HG03066 (cell line): ENCODE measurements at regions not wholly inside any gene's neighbourhood (a gene's known extent, or its start where the extent isn't known, plus 50 kb on each side); places are given as distances from the start of the nearest gene placed in this dataset.

Experiments used
- ATAC-seq: cut with Tn5 transposase; IDR thresholded peaks from one replicate; pipeline ENCODE4 v1.9.1; 2021; ENCODE audit warnings: low read depth; ENCODE audit not compliant: unreplicated experiment

DNA sequence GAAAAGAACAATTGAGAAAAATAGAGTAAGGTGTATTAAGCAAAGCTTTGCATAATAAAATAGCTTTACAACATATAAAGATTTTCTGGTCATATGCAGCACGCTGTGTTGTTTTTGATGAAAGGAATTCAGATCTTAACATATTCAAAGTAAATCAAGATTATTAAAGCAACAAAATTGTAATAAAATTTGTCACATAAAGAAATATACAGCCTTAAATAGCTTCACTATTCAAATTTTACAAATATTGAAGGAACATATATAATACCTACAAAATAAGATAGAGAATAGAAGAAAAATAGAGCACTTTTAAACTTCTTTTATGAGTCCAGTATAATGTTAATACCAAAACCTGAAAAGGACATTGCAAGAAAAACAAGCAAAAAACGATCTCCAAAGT is 749.1 kb upstream of the POT1 start:
- ATAC-seq, result no peak

- no peak for ATAC-seq
These were observed 746.0 kb upstream of the POT1 start for GRCh38 chr7:125675640-125676039.

DNA sequence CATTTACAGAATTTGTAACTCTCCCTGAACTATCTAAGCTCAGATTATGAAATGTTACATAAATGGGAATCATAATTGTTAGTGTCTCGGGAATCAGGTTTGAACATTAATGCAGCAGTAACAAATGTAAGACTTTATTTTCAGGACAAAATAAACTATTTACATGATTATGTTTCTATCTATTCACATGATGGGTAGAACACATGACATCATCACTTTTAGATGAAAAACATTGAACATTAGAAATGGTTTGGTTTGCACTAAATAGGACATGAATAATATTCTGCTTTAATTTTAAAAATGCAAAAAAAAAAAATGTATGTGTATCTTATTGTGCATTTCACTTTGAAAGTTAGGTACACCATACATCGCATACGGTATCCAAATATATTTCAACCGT is 745.5 kb upstream of the POT1 start:
- no peak for ATAC-seq

GRCh38 chr7:125670926-125671572 is 741.4 kb upstream of the POT1 start:
- ATAC-seq, result no peak

DNA sequence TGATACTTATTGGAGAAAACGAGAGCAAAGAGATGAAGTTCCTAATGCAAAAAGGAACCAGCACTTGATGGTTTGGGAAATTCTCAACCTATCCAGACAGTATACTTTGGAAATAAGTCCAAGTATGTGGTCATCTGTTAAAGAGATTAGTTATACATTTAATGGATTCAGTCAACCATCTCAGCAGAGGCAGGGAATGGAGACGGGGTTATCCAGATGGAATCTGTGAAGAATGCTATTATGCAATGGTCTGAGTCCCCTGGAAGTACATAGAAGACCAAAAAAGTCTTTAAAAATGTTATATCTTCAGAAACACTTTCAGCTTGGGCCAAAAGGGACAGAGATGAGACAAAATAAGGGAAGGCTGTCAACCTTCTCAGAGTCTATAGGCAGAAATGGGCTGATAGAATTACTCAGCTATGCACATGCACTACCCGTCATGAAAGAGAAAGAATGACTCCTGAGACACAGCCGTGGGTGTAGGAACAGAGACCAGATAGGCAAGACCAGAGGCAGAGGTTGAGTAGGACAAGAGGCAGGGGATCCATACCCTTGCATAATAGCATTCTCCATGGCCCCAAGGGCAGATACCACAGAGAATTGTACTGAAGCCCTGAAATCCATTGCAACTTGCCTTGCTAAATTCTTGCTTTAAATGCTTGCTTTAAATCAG is 738.8 kb upstream of the POT1 start:
- ATAC-seq, result no peak

- no peak for ATAC-seq
These were observed 735.0 kb upstream of the POT1 start for GRCh38 chr7:125664625-125665024.

GRCh38 chr7:125663961-125664360 is 734.3 kb upstream of the POT1 start:
- no peak for ATAC-seq

- ATAC-seq, result no peak
These were observed 732.1 kb upstream of the POT1 start for GRCh38 chr7:125661677-125662076.

- no peak for ATAC-seq
These were observed 731.4 kb upstream of the POT1 start for GRCh38 chr7:125661006-125661405.

GRCh38 chr7:125654076-125654475 is 724.5 kb upstream of the POT1 start:
- no peak for ATAC-seq

DNA sequence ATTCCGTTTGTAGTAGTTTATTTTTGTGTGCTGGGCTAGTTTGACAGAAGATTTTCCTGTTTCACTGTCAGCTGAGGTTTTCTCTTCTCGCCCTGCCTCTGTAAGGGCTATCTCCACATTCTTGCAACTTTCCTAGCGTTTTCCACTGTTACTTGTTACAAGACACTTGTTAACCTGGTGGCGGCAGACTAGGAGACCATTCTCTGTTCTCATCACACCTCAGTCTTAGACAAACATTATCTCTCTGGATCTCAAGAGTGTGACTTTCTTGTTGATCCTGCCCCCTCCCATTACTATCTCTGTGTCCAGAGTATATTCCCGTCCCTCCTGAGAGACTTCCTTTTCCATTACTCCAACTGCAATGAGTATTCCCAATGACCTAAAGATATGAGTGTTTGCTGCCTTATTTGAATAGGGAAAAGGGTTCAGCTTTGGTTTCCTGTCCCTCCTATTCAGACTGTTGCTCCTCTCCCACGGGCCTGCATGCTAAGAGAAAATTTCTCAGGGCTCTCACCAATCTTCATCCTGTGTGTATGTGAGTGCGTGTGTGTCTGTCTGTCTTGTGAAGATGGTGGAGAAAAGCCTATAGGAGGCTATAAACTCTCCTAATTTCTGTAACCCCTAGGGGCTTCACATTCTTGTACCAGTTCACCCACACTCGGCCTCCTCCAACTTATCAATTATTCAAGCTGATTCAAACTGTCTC is 722.4 kb upstream of the POT1 start:
- ATAC-seq, result no peak

DNA sequence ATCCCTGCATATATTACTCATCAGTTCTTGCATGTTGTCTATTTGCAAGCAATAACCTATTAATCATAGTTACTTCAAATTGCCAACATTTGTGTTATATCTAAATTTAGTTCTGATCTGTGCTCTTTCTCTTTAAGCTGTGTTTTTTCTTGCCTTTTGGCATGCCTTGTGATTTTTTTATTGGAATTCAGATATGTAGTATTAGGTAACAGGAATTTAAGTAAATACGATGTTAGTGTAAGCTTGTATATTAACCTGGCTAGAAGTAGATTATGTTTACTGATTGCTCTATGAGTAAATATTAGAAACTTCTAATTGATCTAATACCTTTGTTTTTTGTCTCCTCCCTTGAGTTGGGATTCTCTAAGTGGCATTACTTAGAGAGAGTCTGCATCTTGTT is 718.9 kb upstream of the POT1 start:
- ATAC-seq, result no peak

DNA sequence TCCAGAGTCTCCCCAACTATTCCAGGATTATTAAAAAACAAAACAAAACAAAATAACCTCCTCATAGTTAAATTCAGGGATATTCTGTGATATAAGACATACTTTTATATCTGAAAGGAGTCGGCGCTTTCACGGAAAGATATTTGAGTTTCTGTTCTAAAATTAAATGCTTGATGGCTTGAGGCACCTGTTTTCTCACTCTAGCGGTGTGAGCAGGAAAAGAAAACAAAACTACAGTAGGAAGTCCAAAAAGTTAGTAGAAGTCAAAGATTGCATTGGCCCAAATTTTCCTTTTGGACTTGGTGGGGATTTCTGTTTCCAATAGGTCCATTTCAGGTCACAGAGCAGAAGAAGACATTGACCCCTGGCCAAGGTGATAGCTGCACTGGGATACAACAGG is 716.1 kb upstream of the POT1 start:
- ATAC-seq, result no peak

GRCh38 chr7:125644109-125644508 is 714.5 kb upstream of the POT1 start:
- no peak for ATAC-seq

DNA sequence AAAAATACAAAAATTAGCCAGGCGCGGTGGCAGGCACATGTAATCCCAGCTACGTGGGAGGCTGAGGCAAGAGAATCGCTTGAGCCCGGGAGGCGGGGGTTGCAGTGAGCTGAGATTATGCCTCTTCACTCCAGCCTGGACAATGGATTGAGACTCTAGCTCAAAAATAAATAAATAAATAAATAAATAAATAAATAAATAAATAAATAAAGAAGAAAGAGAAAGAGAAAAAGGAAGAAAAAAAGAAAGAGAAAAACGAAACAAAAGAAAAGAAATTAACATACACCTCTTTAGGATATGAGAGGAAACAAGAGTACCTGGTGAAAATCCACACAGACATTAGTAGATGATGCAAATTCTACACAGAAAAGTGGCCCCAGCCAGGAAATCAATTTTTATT is 713.7 kb upstream of the POT1 start:
- no peak for ATAC-seq

- ATAC-seq, result no peak
These were observed 712.3 kb upstream of the POT1 start for GRCh38 chr7:125641884-125642283.

GRCh38 chr7:125636320-125636962 is 706.8 kb upstream of the POT1 start:
- no peak for ATAC-seq

DNA sequence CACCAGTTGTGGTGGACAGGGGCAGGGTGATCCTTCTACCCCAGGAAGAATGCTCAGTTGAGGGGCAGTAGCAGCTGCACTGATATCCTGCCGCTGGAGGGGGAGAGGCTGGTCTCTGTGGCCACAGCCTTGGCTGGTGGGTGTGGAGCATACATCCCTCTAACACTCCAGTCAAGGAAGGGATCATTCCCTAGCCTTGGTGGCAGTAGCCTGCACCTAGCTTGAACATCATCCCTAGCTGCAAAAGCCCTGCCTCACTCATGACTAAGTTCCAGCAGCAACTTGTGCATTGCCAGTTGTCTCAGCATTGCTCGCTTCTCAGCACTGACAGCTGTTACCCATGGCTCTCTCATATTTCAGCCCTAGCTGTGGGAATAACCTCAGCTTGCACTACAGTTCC is 688.9 kb upstream of the POT1 start:
- no peak for ATAC-seq

GRCh38 chr7:125611582-125611981 is 682.0 kb upstream of the POT1 start:
- no peak for ATAC-seq

- ATAC-seq, result no peak
These were observed 677.0 kb upstream of the POT1 start for GRCh38 chr7:125606671-125607070.

DNA sequence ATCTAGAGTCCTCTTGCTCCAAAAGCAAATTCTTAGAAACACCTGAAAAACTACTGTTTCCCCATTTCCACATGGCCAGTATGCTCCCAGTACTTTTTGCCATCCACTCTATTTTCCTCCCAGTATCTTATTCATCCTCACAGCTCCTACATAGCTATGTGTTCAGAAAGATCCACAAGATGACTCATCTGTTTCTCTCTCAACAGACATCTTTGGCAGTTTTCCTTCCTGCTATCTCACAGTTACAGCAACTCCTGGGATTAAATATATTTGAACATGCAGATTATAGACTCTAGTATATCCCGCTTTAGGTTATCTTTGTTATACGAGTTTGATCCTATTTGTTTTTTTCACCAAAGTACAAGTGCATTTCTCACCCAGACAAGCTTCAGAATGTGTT is 675.6 kb upstream of the POT1 start:
- ATAC-seq, result no peak
